OCI-LY3 (cell line): ENCODE measurements at regions not wholly inside any gene's neighbourhood (a gene's known extent, or its start where the extent isn't known, plus 50 kb on each side); places are given as distances from the start of the nearest gene placed in this dataset.

Experiments used
- H2AFZ ChIP-seq: fragments of 200-600, 300-600 bp; shearing (Covaris generic); 2 replicates; pipeline ENCODE4 v1.6.0; 2014; ENCODE audit warnings: antibody characterized with exemption, low read depth, low read length
- H3K27ac ChIP-seq: fragments of 200-600, 300-600 bp; sonication (generic); 2 replicates; pipeline ENCODE4 v1.5.1; 2014; ENCODE audit warnings: mild to moderate bottlenecking, low read length, moderate library complexity, mixed read lengths
- H3K27me3 ChIP-seq: fragments of 200-600, 300-600 bp; sonication (generic); 2 replicates; pipeline ENCODE4 v1.6.1; 2014; ENCODE audit warnings: low read depth, low read length, mixed read lengths
- H3K36me3 ChIP-seq: fragments of 200-600, 300-600 bp; sonication (generic); replicated peaks from 2 replicates; pipeline ENCODE3; 2014; ENCODE audit warnings: low read depth, low read length, mixed read lengths
- H3K4me1 ChIP-seq: fragments of 300-600, 200-600 bp; sonication (generic); 2 replicates; pipeline ENCODE4 v1.6.1; 2014; ENCODE audit warnings: low read length, mixed read lengths
- H3K4me2 ChIP-seq: fragments of 200-600, 300-600 bp; sonication (generic); 2 replicates; pipeline ENCODE4 v1.6.1; 2014; ENCODE audit warnings: low read length, mixed read lengths
- H3K4me3 ChIP-seq: fragments of 300-600, 200-600 bp; sonication (generic); 2 replicates; pipeline ENCODE4 v1.5.1; 2014; ENCODE audit warnings: antibody characterized with exemption, mild to moderate bottlenecking, low read length, moderate library complexity
- H3K79me2 ChIP-seq: fragments of 300-600, 200-600 bp; shearing (Covaris generic); 2 replicates; pipeline ENCODE4 v1.6.1; 2014; ENCODE audit warnings: mild to moderate bottlenecking, low read length, mixed read lengths
- H3K9ac ChIP-seq: fragments of 300-600, 200-600 bp; shearing (Covaris generic); 2 replicates; pipeline ENCODE4 v1.6.0; 2014; ENCODE audit warnings: mild to moderate bottlenecking, low read length, moderate library complexity
- H3K9me3 ChIP-seq: fragments of 200-600, 300-600 bp; shearing (Covaris generic); 2 replicates; pipeline ENCODE4 v1.6.1; 2014; ENCODE audit warnings: low read length, mixed read lengths; ENCODE audit not compliant: insufficient read depth
- H4K20me1 ChIP-seq: fragments of 200-600, 300-600 bp; sonication (generic); 2 replicates; pipeline ENCODE4 v1.6.1; 2016; ENCODE audit warnings: low read length, mixed read lengths; ENCODE audit not compliant: insufficient read depth
- CTCF ChIP-seq: fragments of 200-600, 300-600 bp; sonication (generic); IDR thresholded peaks from 2 replicates; pipeline ENCODE4 v1.5.1; 2014; ENCODE audit warnings: antibody characterized with exemption, low read length, low read depth
- EZH2phosphoT487 ChIP-seq: fragments of 200-600 bp; shearing (Covaris generic); IDR thresholded peaks from 2 replicates; pipeline ENCODE4 v1.6.1; 2018; ENCODE audit warnings: antibody characterized with exemption, mixed run types, low read depth

GRCh38 chr3:104646196-104646595 is 720.5 kb upstream of the ALCAM start:
- no peak for TF ChIP-seq EZH2phosphoT487
- no peak for TF ChIP-seq CTCF
- Histone ChIP-seq H3K79me2 (no peaks in the 10 kb centered on the region), H3K9ac (no peak overlapping the region)

GRCh38 chr3:104648823-104649222 is 717.9 kb upstream of the ALCAM start:
- no peak overlapping the region for H3K4me2 ChIP-seq
- H3K79me2 ChIP-seq = no peaks in the 10 kb centered on the region
- H3K27ac ChIP-seq = no peak overlapping the region
- no peaks in the 10 kb centered on the region for H3K27me3 ChIP-seq
- no peak overlapping the region for H2AFZ ChIP-seq
- no peak overlapping the region for H3K9ac ChIP-seq
- TF ChIP-seq EZH2phosphoT487 = no peak
- TF ChIP-seq CTCF = no peak
- H3K4me1 ChIP-seq = peaks cover 3% of the 10 kb centered on the region; the same call in 1 of the 2 replicates
- H4K20me1 ChIP-seq = no peaks in the 10 kb centered on the region
- H3K9me3 ChIP-seq = no peaks in the 10 kb centered on the region
- H3K4me3 ChIP-seq = no peak overlapping the region
- no peaks in the 10 kb centered on the region for H3K36me3 ChIP-seq

More at GRCh38 chr3:104646196-104646595, 720.5 kb upstream of the ALCAM start:
- Histone ChIP-seq H4K20me1 (no peaks in the 10 kb centered on the region), H2AFZ (no peak overlapping the region), H3K4me1 (peaks cover 3% of the 10 kb centered on the region; the same call in 1 of the 2 replicates), H3K36me3 (no peaks in the 10 kb centered on the region), H3K4me2 (no peak overlapping the region), H3K27ac (no peak overlapping the region), H3K4me3 (no peak overlapping the region), H3K27me3 (no peaks in the 10 kb centered on the region), H3K9me3 (no peaks in the 10 kb centered on the region)

- H3K27ac ChIP-seq = no peak overlapping the region
- no peak overlapping the region for H3K9ac ChIP-seq
- H3K9me3 ChIP-seq = no peaks in the 10 kb centered on the region
- H3K27me3 ChIP-seq = no peaks in the 10 kb centered on the region
- TF ChIP-seq EZH2phosphoT487 = no peak
- no peak for TF ChIP-seq CTCF
- no peak overlapping the region for H2AFZ ChIP-seq
- H3K4me1 ChIP-seq = no peaks in the 10 kb centered on the region
- no peak overlapping the region for H3K4me2 ChIP-seq
- H4K20me1 ChIP-seq = no peaks in the 10 kb centered on the region
- H3K36me3 ChIP-seq = no peaks in the 10 kb centered on the region
- no peak overlapping the region for H3K4me3 ChIP-seq
- H3K79me2 ChIP-seq = no peaks in the 10 kb centered on the region
These were observed 697.6 kb upstream of the ALCAM start for GRCh38 chr3:104669083-104669482.

- H3K4me3 ChIP-seq = no peak overlapping the region
- H3K9me3 ChIP-seq = no peaks in the 10 kb centered on the region
- H3K4me1 ChIP-seq = no peaks in the 10 kb centered on the region
- H3K27ac ChIP-seq = no peak overlapping the region
- no peaks in the 10 kb centered on the region for H3K79me2 ChIP-seq
- H3K9ac ChIP-seq = no peak overlapping the region
- TF ChIP-seq CTCF (no peak), EZH2phosphoT487 (no peak)
- H4K20me1 ChIP-seq = no peaks in the 10 kb centered on the region
- no peak overlapping the region for H3K4me2 ChIP-seq
- no peaks in the 10 kb centered on the region for H3K36me3 ChIP-seq
- no peak overlapping the region for H2AFZ ChIP-seq
- H3K27me3 ChIP-seq = no peaks in the 10 kb centered on the region
These were observed 694.4 kb upstream of the ALCAM start for GRCh38 chr3:104672331-104672730.
